BJ (cell line): ENCODE measurements at regions not wholly inside any gene's neighbourhood (a gene's known extent, or its start where the extent isn't known, plus 50 kb on each side); places are given as distances from the start of the nearest gene placed in this dataset.

Source experiments
- CTCF ChIA-PET: fragments of 350-600 bp; formaldehyde crosslinking; extraction: SDS; loops from one replicate; lab custom pipeline; 2021; ENCODE audit warnings: antibody characterized with exemption, inconsistent platforms; lab: Yijun Ruan, JAX
- POLR2A ChIA-PET: fragments of 300-600 bp; sonication (Branson Sonifier 250); formaldehyde crosslinking; extraction: SDS; loops from one replicate; lab custom pipeline; 2021; ENCODE audit warnings: antibody characterized with exemption; lab: Charles Lee
- DNase-seq: peaks from one replicate; pipeline ENCODE4 v3.0.0-alpha.2; 2011; ENCODE audit warnings: low read depth
- H3K27me3 ChIP-seq: 2 replicates; pipeline ENCODE4 v1.6.0; 2011; ENCODE audit warnings: low read length; ENCODE audit not compliant: control insufficient read depth, insufficient read depth
- H3K36me3 ChIP-seq: 2 replicates; pipeline ENCODE4 v1.5.1; 2011; ENCODE audit warnings: low read length; ENCODE audit not compliant: control insufficient read depth, insufficient read depth
- H3K4me3 ChIP-seq: 2 replicates; pipeline ENCODE4 v1.5.1; 2011; ENCODE audit warnings: low read depth, mild to moderate bottlenecking, control low read depth, low read length
- CTCF ChIP-seq: IDR thresholded peaks from 2 replicates; pipeline ENCODE4 v1.5.1; 2011; ENCODE audit warnings: low read depth, mild to moderate bottlenecking, control low read depth, inconsistent platforms, low read length, moderate library complexity; ENCODE audit not compliant: insufficient read depth

- DNase-seq, result no peak
- no peak for TF ChIP-seq CTCF
- CTCF ChIA-PET, result interaction anchor here (1.2 kb wide), 1 partner anchor 9 kb away, joined by 3 read pairs; no protein-coding TSS in a partner anchor
Observed at GRCh38 chr15:96882121-96882772, 551.7 kb downstream of the NR2F2 start.

GRCh38 chr15:96887730-96888129, 557.2 kb downstream of the NR2F2 start:
- ChIA-PET CTCF (no interaction called here), POLR2A (no interaction called here)
- Histone ChIP-seq H3K27me3 (no peaks in the 10 kb centered on the region), H3K36me3 (no peaks in the 10 kb centered on the region), H3K4me3 (no peak overlapping the region)
- no peak for DNase-seq
- no peak for TF ChIP-seq CTCF

More at GRCh38 chr15:96882121-96882772, 551.7 kb downstream of the NR2F2 start:
- Histone ChIP-seq H3K36me3 (no peaks in the 10 kb centered on the region), H3K4me3 (no peak overlapping the region), H3K27me3 (no peaks in the 10 kb centered on the region)
- POLR2A ChIA-PET, result no interaction called here

- no peak for TF ChIP-seq CTCF
- Histone ChIP-seq H3K4me3 (no peak overlapping the region), H3K36me3 (no peaks in the 10 kb centered on the region), H3K27me3 (no peaks in the 10 kb centered on the region)
- ChIA-PET POLR2A (no interaction called here), CTCF (no interaction called here)
- DNase-seq, result no peak
Observed at GRCh38 chr15:96888764-96889163, 558.3 kb downstream of the NR2F2 start.

GRCh38 chr15:96889734-96890480, 559.4 kb downstream of the NR2F2 start:
- no peak for TF ChIP-seq CTCF
- POLR2A ChIA-PET, result no interaction called here
- H3K36me3 ChIP-seq, result no peaks in the 10 kb centered on the region
- no peak overlapping the region for H3K4me3 ChIP-seq
- CTCF ChIA-PET, result no interaction called here
- H3K27me3 ChIP-seq, result no peaks in the 10 kb centered on the region
- DNase-seq, result no peak

- no peaks in the 10 kb centered on the region for H3K36me3 ChIP-seq
- no peak for TF ChIP-seq CTCF
- H3K27me3 ChIP-seq, result no peaks in the 10 kb centered on the region
- ChIA-PET POLR2A (no interaction called here), CTCF (interaction anchor here (1.4 kb wide), 1 partner anchor 9 kb away, joined by 3 read pairs; no protein-coding TSS in a partner anchor)
- DNase-seq, result no peak
- no peak overlapping the region for H3K4me3 ChIP-seq
Observed at GRCh38 chr15:96891046-96891445, 560.5 kb downstream of the NR2F2 start.
